Breast epithelium (tissue), 3 donors: ENCODE measurements at regions not wholly inside any gene's neighbourhood (a gene's known extent, or its start where the extent isn't known, plus 50 kb on each side); places are given as distances from the start of the nearest gene placed in this dataset.

Source experiments
- CTCF ChIP-seq, 3 donors: fragments of 450-650 bp; IDR thresholded peaks; one replicate each; pipeline ENCODE4 v1.5.1; 2016 to 2017; ENCODE audit warnings: antibody characterized with exemption in 3 of 3, mild to moderate bottlenecking in 3 of 3, moderate library complexity in 3 of 3
- POLR2A ChIP-seq: fragments of 450-650 bp; IDR thresholded peaks from one replicate; pipeline ENCODE4 v1.6.1; 2016; ENCODE audit warnings: antibody characterized with exemption, mild to moderate bottlenecking, moderate library complexity
- POLR2AphosphoS5 ChIP-seq, 3 donors: sonication (generic); formaldehyde crosslinking; IDR thresholded peaks; one replicate each; pipeline ENCODE4 v1.6.1; 2017; ENCODE audit warnings: antibody characterized with exemption in 3 of 3

GRCh38 chr4:111362941-111363361 is 740.1 kb upstream of the PITX2 start:
- TF ChIP-seq CTCF (IDR thresholded peaks at IDR 0.05): no peak
- TF ChIP-seq POLR2A: no peak
- no peak for TF ChIP-seq POLR2AphosphoS5 (IDR thresholded peaks at IDR 0.05)
